Neural progenitor cell (in vitro differentiated cells): ENCODE measurements at regions not wholly inside any gene's neighbourhood (a gene's known extent, or its start where the extent isn't known, plus 50 kb on each side); places are given as distances from the start of the nearest gene placed in this dataset.
A peak's percentile ranks its signal among the peaks of the same experiment; 100 is the strongest.
"Not testable (repeated sequence)": the region's sequence is repeated elsewhere in the genome, so short reads cannot be mapped to it uniquely, and the experiment has no call there.

Source experiments
- DNase-seq: peaks from one replicate; pipeline ENCODE4 v3.0.0-alpha.2; 2016; ENCODE audit warnings: low spot score
- H2AFZ ChIP-seq: fragments of 200-600 bp; sonication (generic); replicated peaks from 2 replicates; pipeline ENCODE4 v1.6.1; 2016; ENCODE audit warnings: antibody characterized with exemption
- H3F3A ChIP-seq: fragments of 200-600 bp; sonication (generic); 2 replicates; pipeline ENCODE4 v1.6.1; 2016; ENCODE audit warnings: antibody characterized with exemption, low read depth
- H3K27ac ChIP-seq: fragments of 200-600 bp; sonication (generic); 2 replicates; pipeline ENCODE4 v1.5.1; 2016; ENCODE audit warnings: mild to moderate bottlenecking
- H3K27me3 ChIP-seq: fragments of 200-600 bp; sonication (generic); 2 replicates; pipeline ENCODE4 v1.6.1; 2016; ENCODE audit warnings: mild to moderate bottlenecking, moderate library complexity
- H3K36me3 ChIP-seq: fragments of 200-600 bp; sonication (generic); 2 replicates; pipeline ENCODE4 v1.5.1; 2016
- H3K4me1 ChIP-seq: fragments of 200-600 bp; sonication (generic); 2 replicates; pipeline ENCODE4 v1.6.1; 2016; ENCODE audit warnings: mixed run types
- H3K4me2 ChIP-seq: fragments of 200-600 bp; sonication (generic); 2 replicates; pipeline ENCODE4 v1.6.1; 2016
- H3K4me3 ChIP-seq: fragments of 200-600 bp; sonication (generic); 2 replicates; pipeline ENCODE4 v1.5.1; 2016
- H3K79me2 ChIP-seq: fragments of 200-600 bp; sonication (generic); 2 replicates; pipeline ENCODE4 v1.6.1; 2016; ENCODE audit warnings: low read depth
- H3K9ac ChIP-seq: fragments of 200-600 bp; sonication (generic); 2 replicates; pipeline ENCODE4 v1.6.1; 2016
- H3K9me3 ChIP-seq: fragments of 200-600 bp; sonication (generic); 2 replicates; pipeline ENCODE4 v1.5.1; 2016; ENCODE audit warnings: low read depth
- H4K20me1 ChIP-seq: fragments of 200-600 bp; sonication (generic); 2 replicates; pipeline ENCODE4 v1.6.1; 2016; ENCODE audit warnings: low read depth
- H3K27ac Mint-ChIP-seq: 3 replicates; pipeline ENCODE4 v1.8.0; 2021; ENCODE audit warnings: mixed read lengths
- H3K27me3 Mint-ChIP-seq: 2 replicates; pipeline ENCODE4 v1.8.0; 2022; ENCODE audit warnings: low read depth, mild to moderate bottlenecking, inconsistent platforms, moderate library complexity, mixed read lengths; ENCODE audit not compliant: insufficient read depth
- H3K36me3 Mint-ChIP-seq: 3 replicates; pipeline ENCODE4 v1.8.0; 2021; ENCODE audit warnings: mixed read lengths
- H3K4me1 Mint-ChIP-seq: 3 replicates; pipeline ENCODE4 v1.8.0; 2021; ENCODE audit warnings: mixed read lengths
- H3K4me3 Mint-ChIP-seq: 3 replicates; pipeline ENCODE4 v1.8.0; 2021; ENCODE audit warnings: mild to moderate bottlenecking, moderate library complexity, mixed read lengths
- H3K9me3 Mint-ChIP-seq: 3 replicates; pipeline ENCODE4 v1.8.0; 2020; ENCODE audit warnings: mixed read lengths
- CTCF ChIP-seq: fragments of 200-600 bp; sonication (generic); IDR thresholded peaks from 2 replicates; pipeline ENCODE4 v1.5.1; 2017; ENCODE audit warnings: antibody characterized with exemption, mild to moderate bottlenecking
- EZH2 ChIP-seq: fragments of 200-600 bp; sonication (generic); IDR thresholded peaks from 2 replicates; pipeline ENCODE4 v1.6.1; 2017; ENCODE audit warnings: antibody characterized with exemption, mild to moderate bottlenecking, moderate library complexity
- EZH2phosphoT487 ChIP-seq: fragments of 200-600 bp; sonication (generic); IDR thresholded peaks from 2 replicates; pipeline ENCODE4 v1.6.1; 2017; ENCODE audit warnings: antibody characterized with exemption

- H4K20me1 ChIP-seq: no peaks in the 10 kb centered on the region
- no peak overlapping the region for H2AFZ ChIP-seq
- no peaks in the 10 kb centered on the region for H3K79me2 ChIP-seq
- Mint-ChIP-seq H3K36me3 (no peaks in the 10 kb centered on the region), H3K4me3 (no peak overlapping the region), H3K4me1 (no peaks in the 10 kb centered on the region), H3K27me3 (no peaks in the 10 kb centered on the region), H3K9me3 (no peaks in the 10 kb centered on the region), H3K27ac (no peak overlapping the region)
- H3K4me3 ChIP-seq: no peak overlapping the region
- no peaks in the 10 kb centered on the region for H3F3A ChIP-seq
- H3K9me3 ChIP-seq: no peaks in the 10 kb centered on the region
- H3K27me3 ChIP-seq: no peaks in the 10 kb centered on the region
- TF ChIP-seq EZH2phosphoT487: no peak
- TF ChIP-seq EZH2: no peak
- TF ChIP-seq CTCF: peak; percentile 68
- no peak overlapping the region for H3K27ac ChIP-seq
- H3K36me3 ChIP-seq: no peaks in the 10 kb centered on the region
- H3K4me1 ChIP-seq: no peaks in the 10 kb centered on the region
- no peak overlapping the region for H3K9ac ChIP-seq
- peak; percentile 25 for DNase-seq
- no peak overlapping the region for H3K4me2 ChIP-seq
Measured at GRCh38 chr5:163306421-163306820, 131.0 kb upstream of the CCNG1 start.

GRCh38 chr5:163309914-163310313 lies 127.5 kb upstream of the CCNG1 start:
- no peaks in the 10 kb centered on the region for H3K4me1 ChIP-seq
- H3K4me3 ChIP-seq: no peak overlapping the region
- no peaks in the 10 kb centered on the region for H3K36me3 ChIP-seq
- H3K27ac ChIP-seq: no peak overlapping the region
- no peaks in the 10 kb centered on the region for H3K27me3 Mint-ChIP-seq
- no peak overlapping the region for H3K4me2 ChIP-seq
- H3K9me3 Mint-ChIP-seq: no peaks in the 10 kb centered on the region
- no peaks in the 10 kb centered on the region for H3K4me1 Mint-ChIP-seq
- H3K4me3 Mint-ChIP-seq: no peak overlapping the region
- no peaks in the 10 kb centered on the region for H3K36me3 Mint-ChIP-seq
- no peaks in the 10 kb centered on the region for H3K27me3 ChIP-seq
- no peak overlapping the region for H3K9ac ChIP-seq
- no peaks in the 10 kb centered on the region for H3K79me2 ChIP-seq
- DNase-seq: no peak
- no peaks in the 10 kb centered on the region for H4K20me1 ChIP-seq
- no peaks in the 10 kb centered on the region for H3K9me3 ChIP-seq
- no peaks in the 10 kb centered on the region for H3F3A ChIP-seq
- no peak overlapping the region for H2AFZ ChIP-seq
- no peak for TF ChIP-seq EZH2
- no peak for TF ChIP-seq CTCF
- no peak for TF ChIP-seq EZH2phosphoT487
- no peak overlapping the region for H3K27ac Mint-ChIP-seq

- no peak overlapping the region for H3K9ac ChIP-seq
- no peaks in the 10 kb centered on the region for H3F3A ChIP-seq
- no peaks in the 10 kb centered on the region for H4K20me1 ChIP-seq
- no peaks in the 10 kb centered on the region for H3K79me2 ChIP-seq
- H3K4me3 ChIP-seq: no peak overlapping the region
- H3K4me1 Mint-ChIP-seq: no peaks in the 10 kb centered on the region
- H3K9me3 Mint-ChIP-seq: no peaks in the 10 kb centered on the region
- H3K36me3 Mint-ChIP-seq: no peaks in the 10 kb centered on the region
- no peak overlapping the region for H3K4me2 ChIP-seq
- no peak overlapping the region for H3K4me3 Mint-ChIP-seq
- no peak overlapping the region for H2AFZ ChIP-seq
- no peak for DNase-seq
- no peak overlapping the region for H3K27ac Mint-ChIP-seq
- no peaks in the 10 kb centered on the region for H3K9me3 ChIP-seq
- H3K27me3 Mint-ChIP-seq: no peaks in the 10 kb centered on the region
- H3K36me3 ChIP-seq: no peaks in the 10 kb centered on the region
- TF ChIP-seq CTCF (no peak), EZH2phosphoT487 (no peak), EZH2 (no peak)
- no peaks in the 10 kb centered on the region for H3K27me3 ChIP-seq
- H3K4me1 ChIP-seq: no peaks in the 10 kb centered on the region
- no peak overlapping the region for H3K27ac ChIP-seq
Measured at GRCh38 chr5:163310997-163311396, 126.4 kb upstream of the CCNG1 start.

GRCh38 chr5:163312598-163312997 lies 124.8 kb upstream of the CCNG1 start:
- no peak for DNase-seq
- Mint-ChIP-seq H3K27me3 (no peaks in the 10 kb centered on the region), H3K27ac (no peak overlapping the region), H3K4me1 (no peaks in the 10 kb centered on the region), H3K4me3 (no peak overlapping the region), H3K9me3 (no peaks in the 10 kb centered on the region), H3K36me3 (no peaks in the 10 kb centered on the region)
- Histone ChIP-seq H3K27me3 (no peaks in the 10 kb centered on the region), H3K4me2 (no peak overlapping the region), H3K27ac (no peak overlapping the region), H3K79me2 (no peaks in the 10 kb centered on the region), H3K36me3 (no peaks in the 10 kb centered on the region), H3F3A (no peaks in the 10 kb centered on the region), H3K9ac (no peak overlapping the region), H3K9me3 (no peaks in the 10 kb centered on the region), H3K4me1 (no peaks in the 10 kb centered on the region), H4K20me1 (no peaks in the 10 kb centered on the region), H3K4me3 (no peak overlapping the region), H2AFZ (no peak overlapping the region)
- no peak for TF ChIP-seq EZH2phosphoT487
- no peak for TF ChIP-seq EZH2
- no peak for TF ChIP-seq CTCF

- H3F3A ChIP-seq, H3K36me3 Mint-ChIP-seq, H3K4me2 ChIP-seq, H3K4me3 Mint-ChIP-seq, H3K9me3 ChIP-seq, H3K9me3 Mint-ChIP-seq, H3K27me3 ChIP-seq, DNase-seq, H3K27ac Mint-ChIP-seq, H4K20me1 ChIP-seq, H3K79me2 ChIP-seq, H3K4me3 ChIP-seq, H2AFZ ChIP-seq, H3K27me3 Mint-ChIP-seq, H3K27ac ChIP-seq, H3K36me3 ChIP-seq, H3K4me1 Mint-ChIP-seq, H3K9ac ChIP-seq, H3K4me1 ChIP-seq: not testable (repeated sequence)
Measured at GRCh38 chr5:163313049-163313448, 124.3 kb upstream of the CCNG1 start.
